ENCODE measurements at regions not wholly inside any gene's neighbourhood (a gene's known extent, or its start where the extent isn't known, plus 50 kb on each side); places are given as distances from the start of the nearest gene placed in this dataset.

- WGBS = 38% methylated on average over 20 of the region's 20 CpGs
- Histone ChIP-seq H3K4me1 (replicated peaks) (no peaks in the 10 kb centered on the region), H3K27ac (no peak overlapping the region), H3K9me3 (no peaks in the 10 kb centered on the region), H3K36me3 (no peaks in the 10 kb centered on the region), H3K4me3 (no peak overlapping the region), H3K27me3 (replicated peaks; ENCODE audit: insufficient read depth) (no peaks in the 10 kb centered on the region)
- DNase-seq (ENCODE audit: low spot score) = no peak
- TF ChIP-seq CTCF (IDR thresholded peaks at IDR 0.05) = no peak
- no peak for TF ChIP-seq POLR2AphosphoS5 (IDR thresholded peaks at IDR 0.05)
- TF ChIP-seq POLR2A (IDR thresholded peaks at IDR 0.05) = no peak
- intact Hi-C loops (cut with DNase I) = loop anchor here (5.0 kb wide), 1 partner anchor 59 kb away; no protein-coding TSS in a partner anchor
These were observed 68.9 kb downstream of the KLF15 start for GRCh38 chr3:126288314-126288713.

GRCh38 chr3:126287536-126288241 is 69.5 kb downstream of the KLF15 start:
- DNase-seq (ENCODE audit: low spot score) = peak; percentile 41
- intact Hi-C loops (cut with DNase I) = loop anchor here (5.0 kb wide), 1 partner anchor 60 kb away; no protein-coding TSS in a partner anchor
- Histone ChIP-seq H3K4me1 (replicated peaks) (no peaks in the 10 kb centered on the region), H3K4me3 (peak overlapping the region; percentile 20 to 32), H3K36me3 (no peaks in the 10 kb centered on the region), H3K27me3 (replicated peaks; ENCODE audit: insufficient read depth) (no peaks in the 10 kb centered on the region), H3K9me3 (no peaks in the 10 kb centered on the region), H3K27ac (peak overlapping the region; percentile 42 to 69)
- TF ChIP-seq CTCF (IDR thresholded peaks at IDR 0.05) (no peak), POLR2AphosphoS5 (IDR thresholded peaks at IDR 0.05) (peak; percentile 47)
- 2% methylated on average over 36 of the region's 39 CpGs for WGBS

- intact Hi-C loops (cut with DNase I) = loop anchor here (5.0 kb wide), 1 partner anchor 60 kb away; no protein-coding TSS in a partner anchor
- Histone ChIP-seq H3K36me3 (no peaks in the 10 kb centered on the region), H3K27me3 (replicated peaks; ENCODE audit: insufficient read depth) (no peaks in the 10 kb centered on the region), H3K4me3 (peak overlapping the region; percentile 20 to 32), H3K9me3 (no peaks in the 10 kb centered on the region), H3K4me1 (replicated peaks) (no peaks in the 10 kb centered on the region), H3K27ac (peak overlapping the region; percentile 42 to 69)
- DNase-seq (ENCODE audit: low spot score) = no peak
- WGBS = 17% methylated on average over 7 of the region's 7 CpGs
- no peak for TF ChIP-seq POLR2A (IDR thresholded peaks at IDR 0.05)
- TF ChIP-seq CTCF (IDR thresholded peaks at IDR 0.05) = no peak
- TF ChIP-seq POLR2AphosphoS5 (IDR thresholded peaks at IDR 0.05) = no peak
These were observed 70.1 kb downstream of the KLF15 start for GRCh38 chr3:126287171-126287535.

- Histone ChIP-seq H3K36me3 (no peaks in the 10 kb centered on the region), H3K27me3 (replicated peaks; ENCODE audit: insufficient read depth) (no peaks in the 10 kb centered on the region), H3K4me3 (no peak overlapping the region), H3K27ac (no peak overlapping the region), H3K4me1 (replicated peaks) (no peaks in the 10 kb centered on the region), H3K9me3 (no peaks in the 10 kb centered on the region)
- WGBS = 96% methylated on average over 2 of the region's 2 CpGs
- no peak for DNase-seq (ENCODE audit: low spot score)
- no peak for TF ChIP-seq CTCF (IDR thresholded peaks at IDR 0.05)
- TF ChIP-seq POLR2A (IDR thresholded peaks at IDR 0.05) = no peak
- TF ChIP-seq POLR2AphosphoS5 (IDR thresholded peaks at IDR 0.05) = no peak
- intact Hi-C loops (cut with DNase I) = loop anchor here (5.0 kb wide), 1 partner anchor 62 kb away; no protein-coding TSS in a partner anchor
These were observed 71.8 kb downstream of the KLF15 start for GRCh38 chr3:126285369-126285768.
